Breast epithelium (tissue), 3 donors: ENCODE measurements at regions not wholly inside any gene's neighbourhood (a gene's known extent, or its start where the extent isn't known, plus 50 kb on each side); places are given as distances from the start of the nearest gene placed in this dataset.

Experiments
- CTCF ChIP-seq, 3 donors: fragments of 450-650 bp; IDR thresholded peaks; one replicate each; pipeline ENCODE4 v1.5.1; 2016 to 2017; ENCODE audit warnings: antibody characterized with exemption in 3 of 3, mild to moderate bottlenecking in 3 of 3, moderate library complexity in 3 of 3
- POLR2A ChIP-seq: fragments of 450-650 bp; IDR thresholded peaks from one replicate; pipeline ENCODE4 v1.6.1; 2016; ENCODE audit warnings: antibody characterized with exemption, mild to moderate bottlenecking, moderate library complexity

- TF ChIP-seq CTCF (IDR thresholded peaks at IDR 0.05) = no peak
- TF ChIP-seq POLR2A = no peak
These were observed 171.7 kb upstream of the RTL1 start for GRCh38 chr14:101075025-101075800.
